SH-SY5Y (cell line): ENCODE measurements at regions not wholly inside any gene's neighbourhood (a gene's known extent, or its start where the extent isn't known, plus 50 kb on each side); places are given as distances from the start of the nearest gene placed in this dataset.

Experiments
- GATA2 ChIP-seq: IDR thresholded peaks from 2 replicates; pipeline ENCODE4 v1.6.1; 2011; ENCODE audit warnings: mild to moderate bottlenecking, low read depth, low read length
- GATA3 ChIP-seq: IDR thresholded peaks from 2 replicates; pipeline ENCODE4 v1.6.1; 2011; ENCODE audit warnings: low read depth, mild to moderate bottlenecking, low read length, moderate library complexity

DNA sequence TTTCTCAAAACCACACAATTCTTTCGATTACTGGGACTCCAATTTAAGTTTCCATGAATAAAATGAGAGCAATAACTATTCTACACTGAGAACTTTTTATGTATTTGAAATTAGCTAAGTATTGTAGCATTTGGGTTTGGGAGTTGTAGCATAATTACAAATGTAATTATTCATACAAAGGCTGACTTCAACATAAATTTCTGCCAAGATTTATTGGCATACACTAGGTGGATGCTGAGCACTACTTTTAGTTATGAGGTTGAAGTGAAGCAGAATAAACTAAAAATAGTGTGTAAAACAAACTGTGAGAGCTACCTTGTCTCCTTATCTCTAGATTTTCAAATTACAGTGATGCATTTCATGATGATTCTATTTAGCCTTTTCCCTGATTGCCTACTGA lies 516.1 kb downstream of the ZNF385D start:
- no peak for TF ChIP-seq GATA2
- TF ChIP-seq GATA3, result no peak
